ENCODE measurements at regions not wholly inside any gene's neighbourhood (a gene's known extent, or its start where the extent isn't known, plus 50 kb on each side); places are given as distances from the start of the nearest gene placed in this dataset.
A peak's percentile ranks its signal among the peaks of the same experiment; 100 is the strongest.

GRCh38 chr12:118541071-118541470, 164.7 kb downstream of the SUDS3 start:
- H4K12ac ChIP-seq (ENCODE audit: low read depth, low read length): no peak overlapping the region
- H2BK5ac ChIP-seq (ENCODE audit: low read depth, low read length, poor library complexity): no peak overlapping the region
- no peak overlapping the region for H2AK5ac ChIP-seq (ENCODE audit: low read length)
- H3K4me1 ChIP-seq (ENCODE audit: control insufficient read depth in 1 of 2, insufficient read depth in 2 of 2, low read length in 2 of 2): no peaks in the 10 kb centered on the region
- H3K79me2 ChIP-seq (ENCODE audit: control insufficient read depth, insufficient read depth, low read length, poor library complexity): no peaks in the 10 kb centered on the region
- no peak overlapping the region for H2BK120ac ChIP-seq (ENCODE audit: insufficient read depth, low read length, poor library complexity)
- no peak overlapping the region for H2BK12ac ChIP-seq (ENCODE audit: low read length)
- DNase-seq: no peak
- no peaks in the 10 kb centered on the region for H3K36me3 ChIP-seq (ENCODE audit: control insufficient read depth in 1 of 2, insufficient read depth in 2 of 2, low read length in 2 of 2)
- H3K23ac ChIP-seq (ENCODE audit: low read length): no peak overlapping the region
- H3K4me3 ChIP-seq (ENCODE audit: low read depth, low read length): no peak overlapping the region
- H3K9me3 ChIP-seq (ENCODE audit: insufficient read depth, low read depth, low read length): no peaks in the 10 kb centered on the region
- H4K91ac ChIP-seq (ENCODE audit: low read depth, low read length): no peak overlapping the region
- H3K4ac ChIP-seq (ENCODE audit: low read depth, low read length): no peak overlapping the region
- H4K8ac ChIP-seq (ENCODE audit: low read depth, low read length): no peak overlapping the region
- no peak overlapping the region for H3K18ac ChIP-seq (ENCODE audit: low read length)
- no peak overlapping the region for H3K14ac ChIP-seq (ENCODE audit: low read length)
- no peak overlapping the region for H3K9ac ChIP-seq (ENCODE audit: low read length)
- H3K4me2 ChIP-seq (ENCODE audit: low read length): no peak overlapping the region
- no peak overlapping the region for H3K27ac ChIP-seq (ENCODE audit: low read depth, low read length)
- WGBS (ENCODE audit: extremely low coverage, insufficient coverage, insufficient read length): no CpG with 5 or more reads among the region's 3 CpGs
- H3K79me1 ChIP-seq (ENCODE audit: low read length): no peaks in the 10 kb centered on the region
- H2AFZ ChIP-seq (ENCODE audit: insufficient read depth, low read length, poor library complexity): no peak overlapping the region
- no peaks in the 10 kb centered on the region for H3K27me3 ChIP-seq (ENCODE audit: insufficient read depth, low read length)

- Histone ChIP-seq H3K79me1 (ENCODE audit: low read length) (no peaks in the 10 kb centered on the region), H3K4me3 (ENCODE audit: low read depth, low read length) (no peak overlapping the region), H4K91ac (ENCODE audit: low read depth, low read length) (no peak overlapping the region), H2BK5ac (ENCODE audit: low read depth, low read length, poor library complexity) (no peak overlapping the region), H2AK5ac (ENCODE audit: low read length) (no peak overlapping the region), H3K79me2 (ENCODE audit: control insufficient read depth, insufficient read depth, low read length, poor library complexity) (no peaks in the 10 kb centered on the region), H4K8ac (ENCODE audit: low read depth, low read length) (no peak overlapping the region), H3K27me3 (ENCODE audit: insufficient read depth, low read length) (no peaks in the 10 kb centered on the region), H3K23ac (ENCODE audit: low read length) (no peak overlapping the region), H2BK12ac (ENCODE audit: low read length) (no peak overlapping the region), H3K14ac (ENCODE audit: low read length) (no peak overlapping the region), H3K4me2 (ENCODE audit: low read length) (no peak overlapping the region), H3K4ac (ENCODE audit: low read depth, low read length) (no peak overlapping the region), H4K12ac (ENCODE audit: low read depth, low read length) (no peak overlapping the region), H3K36me3 (ENCODE audit: control insufficient read depth in 1 of 2, insufficient read depth in 2 of 2, low read length in 2 of 2) (no peaks in the 10 kb centered on the region), H3K9ac (ENCODE audit: low read length) (no peak overlapping the region), H3K27ac (ENCODE audit: low read depth, low read length) (no peak overlapping the region), H2BK120ac (ENCODE audit: insufficient read depth, low read length, poor library complexity) (no peak overlapping the region), H3K9me3 (ENCODE audit: insufficient read depth, low read depth, low read length) (no peaks in the 10 kb centered on the region), H2AFZ (ENCODE audit: insufficient read depth, low read length, poor library complexity) (no peak overlapping the region), H3K18ac (ENCODE audit: low read length) (no peak overlapping the region), H3K4me1 (ENCODE audit: control insufficient read depth in 1 of 2, insufficient read depth in 2 of 2, low read length in 2 of 2) (no peaks in the 10 kb centered on the region)
- DNase-seq: no peak
- no CpG with 5 or more reads among the region's 6 CpGs for WGBS (ENCODE audit: extremely low coverage, insufficient coverage, insufficient read length)
Measured at GRCh38 chr12:118541934-118542333, 165.6 kb downstream of the SUDS3 start.

- Histone ChIP-seq H4K8ac (ENCODE audit: low read depth, low read length) (no peak overlapping the region), H2AFZ (ENCODE audit: insufficient read depth, low read length, poor library complexity) (no peak overlapping the region), H3K18ac (ENCODE audit: low read length) (no peak overlapping the region), H3K27me3 (ENCODE audit: insufficient read depth, low read length) (no peaks in the 10 kb centered on the region), H3K79me2 (ENCODE audit: control insufficient read depth, insufficient read depth, low read length, poor library complexity) (no peaks in the 10 kb centered on the region), H2BK12ac (ENCODE audit: low read length) (no peak overlapping the region), H2BK5ac (ENCODE audit: low read depth, low read length, poor library complexity) (no peak overlapping the region), H3K4me2 (ENCODE audit: low read length) (no peak overlapping the region), H4K91ac (ENCODE audit: low read depth, low read length) (no peak overlapping the region), H3K4ac (ENCODE audit: low read depth, low read length) (no peak overlapping the region), H3K14ac (ENCODE audit: low read length) (no peak overlapping the region), H4K12ac (ENCODE audit: low read depth, low read length) (no peak overlapping the region), H3K4me3 (ENCODE audit: low read depth, low read length) (no peak overlapping the region), H3K9ac (ENCODE audit: low read length) (no peak overlapping the region), H2AK5ac (ENCODE audit: low read length) (no peak overlapping the region), H3K27ac (ENCODE audit: low read depth, low read length) (no peak overlapping the region), H3K4me1 (ENCODE audit: control insufficient read depth in 1 of 2, insufficient read depth in 2 of 2, low read length in 2 of 2) (no peaks in the 10 kb centered on the region), H3K36me3 (ENCODE audit: control insufficient read depth in 1 of 2, insufficient read depth in 2 of 2, low read length in 2 of 2) (no peaks in the 10 kb centered on the region), H2BK120ac (ENCODE audit: insufficient read depth, low read length, poor library complexity) (no peak overlapping the region), H3K79me1 (ENCODE audit: low read length) (no peaks in the 10 kb centered on the region), H3K9me3 (ENCODE audit: insufficient read depth, low read depth, low read length) (no peaks in the 10 kb centered on the region), H3K23ac (ENCODE audit: low read length) (no peak overlapping the region)
- no peak for DNase-seq
- WGBS (ENCODE audit: extremely low coverage, insufficient coverage, insufficient read length): no CpG with 5 or more reads among the region's 4 CpGs
Measured at GRCh38 chr12:118543651-118544050, 167.3 kb downstream of the SUDS3 start.

- H4K12ac ChIP-seq (ENCODE audit: low read depth, low read length): no peak overlapping the region
Measured at GRCh38 chr12:118544569-118544968, 168.2 kb downstream of the SUDS3 start.

More at GRCh38 chr12:118544569-118544968, 168.2 kb downstream of the SUDS3 start:
- Histone ChIP-seq H3K4me3 (ENCODE audit: low read depth, low read length) (no peak overlapping the region), H3K9ac (ENCODE audit: low read length) (no peak overlapping the region), H3K79me1 (ENCODE audit: low read length) (no peaks in the 10 kb centered on the region), H2BK5ac (ENCODE audit: low read depth, low read length, poor library complexity) (no peak overlapping the region), H3K18ac (ENCODE audit: low read length) (no peak overlapping the region), H3K27ac (ENCODE audit: low read depth, low read length) (no peak overlapping the region), H3K79me2 (ENCODE audit: control insufficient read depth, insufficient read depth, low read length, poor library complexity) (no peaks in the 10 kb centered on the region), H4K8ac (ENCODE audit: low read depth, low read length) (no peak overlapping the region), H3K4me1 (ENCODE audit: control insufficient read depth in 1 of 2, insufficient read depth in 2 of 2, low read length in 2 of 2) (no peaks in the 10 kb centered on the region), H4K91ac (ENCODE audit: low read depth, low read length) (no peak overlapping the region), H3K27me3 (ENCODE audit: insufficient read depth, low read length) (no peaks in the 10 kb centered on the region), H2BK12ac (ENCODE audit: low read length) (no peak overlapping the region), H3K9me3 (ENCODE audit: insufficient read depth, low read depth, low read length) (no peaks in the 10 kb centered on the region), H3K14ac (ENCODE audit: low read length) (no peak overlapping the region), H2AFZ (ENCODE audit: insufficient read depth, low read length, poor library complexity) (no peak overlapping the region), H2AK5ac (ENCODE audit: low read length) (no peak overlapping the region), H3K23ac (ENCODE audit: low read length) (no peak overlapping the region), H3K4ac (ENCODE audit: low read depth, low read length) (no peak overlapping the region), H2BK120ac (ENCODE audit: insufficient read depth, low read length, poor library complexity) (no peak overlapping the region), H3K36me3 (ENCODE audit: control insufficient read depth in 1 of 2, insufficient read depth in 2 of 2, low read length in 2 of 2) (no peaks in the 10 kb centered on the region), H3K4me2 (ENCODE audit: low read length) (no peak overlapping the region)
- no CpG with 5 or more reads among the region's 1 CpG for WGBS (ENCODE audit: extremely low coverage, insufficient coverage, insufficient read length)
- DNase-seq: peak; percentile 55 to 78

Measured in trophoblast cell (in vitro differentiated cells and primary cell).